ENCODE measurements at regions not wholly inside any gene's neighbourhood (a gene's known extent, or its start where the extent isn't known, plus 50 kb on each side); places are given as distances from the start of the nearest gene placed in this dataset.

- TF ChIP-seq EP300 (IDR thresholded peaks at IDR 0.05) (no peak), POLR2A (IDR thresholded peaks at IDR 0.05; ENCODE audit: low read depth) (no peak)
Measured at GRCh38 chr20:51190783-51191180, 167.9 kb upstream of the KCNG1 start.

All from esophagus muscularis mucosa (tissue), 2 donors.